ENCODE measurements at regions not wholly inside any gene's neighbourhood (a gene's known extent, or its start where the extent isn't known, plus 50 kb on each side); places are given as distances from the start of the nearest gene placed in this dataset.

GRCh38 chr20:50281831-50282591 is 91.4 kb downstream of the CEBPB start:
- TF ChIP-seq EZH2 (IDR thresholded peaks at IDR 0.05; ENCODE audit: low read depth) (no peak), CTCF (conservative IDR thresholded peaks at IDR 0.05) (peak; percentile 56)

All from PC-9 (cell line).